OCI-LY7 (cell line): ENCODE measurements at regions not wholly inside any gene's neighbourhood (a gene's known extent, or its start where the extent isn't known, plus 50 kb on each side); places are given as distances from the start of the nearest gene placed in this dataset.
"Not testable (repeated sequence)": the region's sequence is repeated elsewhere in the genome, so short reads cannot be mapped to it uniquely, and the experiment has no call there.

Experiments used
- BruUV-seq: library from RNA; stranded (reverse); fragments of 400-500 nt; replicated peaks from 2 replicates; lab custom pipeline; 2021; lab: Mats Ljungman, UMichigan
- CTCF ChIA-PET: fragments of 300-600 bp; sonication (Branson Sonifier 250); formaldehyde crosslinking; loops from one replicate; lab custom pipeline; 2022; ENCODE audit warnings: antibody characterized with exemption; ENCODE audit not compliant: unreplicated experiment; lab: Charles Lee
- POLR2A ChIA-PET: fragments of 300-600 bp; sonication (Branson Sonifier 250); formaldehyde crosslinking; loops from one replicate; lab custom pipeline; 2022; ENCODE audit warnings: antibody characterized with exemption; lab: Charles Lee
- DNase-seq: peaks from one replicate; pipeline ENCODE4 v3.0.0-alpha.2; 2015; ENCODE audit warnings: low spot score
- H2AFZ ChIP-seq: fragments of 200-600 bp; sonication (generic), shearing (Covaris generic); 2 replicates; pipeline ENCODE4 v1.6.1; 2014; ENCODE audit warnings: mild to moderate bottlenecking, antibody characterized with exemption, low read length, moderate library complexity
- H3K27ac ChIP-seq: fragments of 200-600 bp; sonication (generic); 2 replicates; pipeline ENCODE4 v1.5.1; 2014; ENCODE audit warnings: mixed run types, low read depth, mild to moderate bottlenecking, moderate library complexity, low read length, inconsistent platforms; ENCODE audit not compliant: poor library complexity, severe bottlenecking
- H3K36me3 ChIP-seq: fragments of 200-600 bp; sonication (generic); 2 replicates; pipeline ENCODE4 v1.6.1; 2014; ENCODE audit warnings: mild to moderate bottlenecking, antibody characterized with exemption, low read length, moderate library complexity, mixed read lengths; ENCODE audit not compliant: insufficient read depth
- H3K4me1 ChIP-seq: fragments of 200-600 bp; sonication (generic); 2 replicates; pipeline ENCODE4 v1.5.1; 2014; ENCODE audit warnings: mild to moderate bottlenecking, low read length; ENCODE audit not compliant: insufficient read depth, poor library complexity, severe bottlenecking
- H3K4me2 ChIP-seq: fragments of 200-600 bp; sonication (generic); 2 replicates; pipeline ENCODE4 v1.6.1; 2014; ENCODE audit warnings: mild to moderate bottlenecking, low read length
- H3K4me3 ChIP-seq: fragments of 200-600 bp; sonication (generic); 2 replicates; pipeline ENCODE4 v1.5.1; 2014; ENCODE audit warnings: mild to moderate bottlenecking, low read depth, low read length; ENCODE audit not compliant: poor library complexity, severe bottlenecking
- H3K79me2 ChIP-seq: fragments of 200-600 bp; sonication (generic); 2 replicates; pipeline ENCODE4 v1.6.1; 2016; ENCODE audit warnings: low read depth, mild to moderate bottlenecking, low read length, moderate library complexity, mixed read lengths; ENCODE audit not compliant: insufficient read depth
- H3K9me2 ChIP-seq: fragments of 200-600 bp; sonication (generic); 2 replicates; pipeline ENCODE4 v1.6.1; 2016; ENCODE audit warnings: mild to moderate bottlenecking, low read length, mixed read lengths; ENCODE audit not compliant: insufficient read depth
- H3K9me3 ChIP-seq: fragments of 200-600 bp; sonication (generic); 2 replicates; pipeline ENCODE4 v1.6.1; 2014; ENCODE audit warnings: mild to moderate bottlenecking, mixed run types, low read length, mixed read lengths
- H4K20me1 ChIP-seq: fragments of 200-600 bp; sonication (generic); 2 replicates; pipeline ENCODE4 v1.6.1; 2014; ENCODE audit warnings: mild to moderate bottlenecking, antibody characterized with exemption, low read length, moderate library complexity, mixed read lengths; ENCODE audit not compliant: insufficient read depth
- CTCF ChIP-seq: fragments of 200-600 bp; sonication (generic); conservative IDR thresholded peaks from 2 replicates; pipeline ENCODE4 v1.5.1; 2014; ENCODE audit warnings: mild to moderate bottlenecking, antibody characterized with exemption, low read length, moderate library complexity, mixed read lengths
- EZH2phosphoT487 ChIP-seq: fragments of 200-600 bp; sonication (generic); IDR thresholded peaks from 2 replicates; pipeline ENCODE4 v1.6.1; 2018; ENCODE audit warnings: low read depth, borderline replicate concordance, mild to moderate bottlenecking, mixed run types, antibody characterized with exemption, low read length, moderate library complexity, mixed read lengths
- intact Hi-C: fragments of 100-400 bp; cut with micrococcal nuclease; formaldehyde crosslinking; loops from one replicate; pipeline ENCODE4 v1.10.0; 2022; ENCODE audit not compliant: unreplicated experiment

GRCh38 chr4:69377562-69377961 is 97.3 kb downstream of the UGT2B28 start:
- H3K4me1 ChIP-seq: no peaks in the 10 kb centered on the region
- no peaks in the 10 kb centered on the region for H3K9me3 ChIP-seq
- no peaks in the 10 kb centered on the region for H3K36me3 ChIP-seq
- no peaks in the 10 kb centered on the region for H3K9me2 ChIP-seq
- no peak for TF ChIP-seq EZH2phosphoT487
- intact Hi-C loops: no loop called here
- no peak for DNase-seq
- no peak overlapping the region for H3K4me2 ChIP-seq
- H2AFZ ChIP-seq: no peak overlapping the region
- H3K79me2 ChIP-seq: no peaks in the 10 kb centered on the region
- H4K20me1 ChIP-seq: no peaks in the 10 kb centered on the region
- no peak overlapping the region for H3K27ac ChIP-seq
- ChIA-PET CTCF (no interaction called here), POLR2A (no interaction called here)
- BruUV-seq: no TSS peak
- H3K4me3 ChIP-seq: no peak overlapping the region

GRCh38 chr4:69383281-69383680 is 103.0 kb downstream of the UGT2B28 start:
- BruUV-seq: no TSS peak
- Histone ChIP-seq H3K9me3 (no peaks in the 10 kb centered on the region), H3K4me3 (no peak overlapping the region), H3K36me3 (no peaks in the 10 kb centered on the region), H3K4me1 (no peaks in the 10 kb centered on the region), H3K79me2 (no peaks in the 10 kb centered on the region), H3K27ac (no peak overlapping the region), H3K9me2 (no peaks in the 10 kb centered on the region), H3K4me2 (no peak overlapping the region), H2AFZ (no peak overlapping the region), H4K20me1 (no peaks in the 10 kb centered on the region)
- TF ChIP-seq CTCF (no peak), EZH2phosphoT487 (no peak)
- ChIA-PET POLR2A (no interaction called here), CTCF (no interaction called here)
- intact Hi-C loops: no loop called here
- DNase-seq: no peak

GRCh38 chr4:69389111-69389510 is 106.6 kb downstream of the UGT2B4 start:
- DNase-seq, H4K20me1 ChIP-seq, BruUV-seq, H3K36me3 ChIP-seq, H3K79me2 ChIP-seq, H3K9me3 ChIP-seq, H2AFZ ChIP-seq, H3K4me2 ChIP-seq, H3K4me1 ChIP-seq, H3K4me3 ChIP-seq, POLR2A ChIA-PET, H3K9me2 ChIP-seq, CTCF ChIA-PET, H3K27ac ChIP-seq, intact Hi-C loops: not testable (repeated sequence)

- POLR2A ChIA-PET: no interaction called here
Measured at GRCh38 chr4:69408451-69408850, 87.3 kb downstream of the UGT2B4 start.

GRCh38 chr4:69411981-69412380 is 83.7 kb downstream of the UGT2B4 start:
- not testable (repeated sequence) for H3K4me1 ChIP-seq, BruUV-seq, H3K4me3 ChIP-seq

More at GRCh38 chr4:69408451-69408850, 87.3 kb downstream of the UGT2B4 start:
- intact Hi-C loops: no loop called here
- no peak for DNase-seq
- H3K4me2 ChIP-seq: no peak overlapping the region
- CTCF ChIA-PET: no interaction called here
- no peak overlapping the region for H2AFZ ChIP-seq
- TF ChIP-seq EZH2phosphoT487: no peak
- TF ChIP-seq CTCF: no peak
- no peaks in the 10 kb centered on the region for H3K4me1 ChIP-seq
- H3K4me3 ChIP-seq: no peak overlapping the region
- H3K36me3 ChIP-seq: no peaks in the 10 kb centered on the region
- H3K9me2 ChIP-seq: no peaks in the 10 kb centered on the region
- no peaks in the 10 kb centered on the region for H3K79me2 ChIP-seq
- no peaks in the 10 kb centered on the region for H4K20me1 ChIP-seq
- no peaks in the 10 kb centered on the region for H3K9me3 ChIP-seq
- no TSS peak for BruUV-seq
- H3K27ac ChIP-seq: no peak overlapping the region

More at GRCh38 chr4:69411981-69412380, 83.7 kb downstream of the UGT2B4 start:
- intact Hi-C loops, H3K9me2 ChIP-seq, H4K20me1 ChIP-seq, DNase-seq, H3K9me3 ChIP-seq, H3K36me3 ChIP-seq, CTCF ChIA-PET, H2AFZ ChIP-seq, H3K79me2 ChIP-seq, H3K27ac ChIP-seq, H3K4me2 ChIP-seq, POLR2A ChIA-PET: not testable (repeated sequence)
